ENCODE measurements at regions not wholly inside any gene's neighbourhood (a gene's known extent, or its start where the extent isn't known, plus 50 kb on each side); places are given as distances from the start of the nearest gene placed in this dataset.
"Not testable (repeated sequence)": the region's sequence is repeated elsewhere in the genome, so short reads cannot be mapped to it uniquely, and the experiment has no call there.

- DNase-seq (ENCODE audit: low spot score): no peak
- TF ChIP-seq CTCF (IDR thresholded peaks at IDR 0.05): no peak
- no peak overlapping the region for H3K4me3 ChIP-seq
- H3K27ac ChIP-seq: no peak overlapping the region
Measured at GRCh38 chr5:121100931-121101330, 636.8 kb downstream of the PRR16 start.

- Histone ChIP-seq H3K4me3 (no peak overlapping the region), H3K27ac (no peak overlapping the region)
- no peak for DNase-seq (ENCODE audit: low spot score)
- TF ChIP-seq CTCF (IDR thresholded peaks at IDR 0.05): no peak
Measured at GRCh38 chr5:121105921-121106320, 641.8 kb downstream of the PRR16 start.

- H3K4me3 ChIP-seq; H3K27ac ChIP-seq; DNase-seq (ENCODE audit: low spot score): not testable (repeated sequence)
Measured at GRCh38 chr5:121106721-121107690, 642.9 kb downstream of the PRR16 start.

GRCh38 chr5:121108725-121109124, 644.6 kb downstream of the PRR16 start:
- no peak overlapping the region for H3K27ac ChIP-seq
- TF ChIP-seq CTCF (IDR thresholded peaks at IDR 0.05): no peak
- DNase-seq (ENCODE audit: low spot score): no peak
- H3K4me3 ChIP-seq: no peak overlapping the region

- Histone ChIP-seq H3K4me3 (no peak overlapping the region), H3K27ac (no peak overlapping the region)
- no peak for DNase-seq (ENCODE audit: low spot score)
- no peak for TF ChIP-seq CTCF (IDR thresholded peaks at IDR 0.05)
Measured at GRCh38 chr5:121109817-121110216, 645.7 kb downstream of the PRR16 start.

GRCh38 chr5:121121786-121122185, 657.7 kb downstream of the PRR16 start:
- H3K4me3 ChIP-seq: no peak overlapping the region
- TF ChIP-seq CTCF (IDR thresholded peaks at IDR 0.05): no peak
- H3K27ac ChIP-seq: no peak overlapping the region
- DNase-seq (ENCODE audit: low spot score): no peak

GRCh38 chr5:121138495-121138907, 674.4 kb downstream of the PRR16 start:
- no peak for DNase-seq (ENCODE audit: low spot score)
- no peak overlapping the region for H3K27ac ChIP-seq
- H3K4me3 ChIP-seq: no peak overlapping the region
- TF ChIP-seq CTCF (IDR thresholded peaks at IDR 0.05): no peak
